Peyer's patch (tissue), 4 donors: ENCODE measurements at regions not wholly inside any gene's neighbourhood (a gene's known extent, or its start where the extent isn't known, plus 50 kb on each side); places are given as distances from the start of the nearest gene placed in this dataset.

ENCODE experiments used
- POLR2A ChIP-seq, 2 donors: fragments of 450-650 bp; IDR thresholded peaks; one replicate each; pipeline ENCODE4 v1.5.1; 2017; ENCODE audit warnings: antibody characterized with exemption in 2 of 2, mild to moderate bottlenecking in 2 of 2, moderate library complexity in 2 of 2
- TF ChIP-seq, protein P1 (sequence below), 6 experiments: fragments of 450-650 bp in 4 of 6; fragments of 200-600 bp in 2 of 6; sonication (generic) in 1 of 6; IDR thresholded peaks; one replicate each; pipeline ENCODE4 v1.5.1; 2017 to 2019; ENCODE audit warnings: antibody characterized with exemption in 6 of 6, mild to moderate bottlenecking in 3 of 6, moderate library complexity in 1 of 6

DNA sequence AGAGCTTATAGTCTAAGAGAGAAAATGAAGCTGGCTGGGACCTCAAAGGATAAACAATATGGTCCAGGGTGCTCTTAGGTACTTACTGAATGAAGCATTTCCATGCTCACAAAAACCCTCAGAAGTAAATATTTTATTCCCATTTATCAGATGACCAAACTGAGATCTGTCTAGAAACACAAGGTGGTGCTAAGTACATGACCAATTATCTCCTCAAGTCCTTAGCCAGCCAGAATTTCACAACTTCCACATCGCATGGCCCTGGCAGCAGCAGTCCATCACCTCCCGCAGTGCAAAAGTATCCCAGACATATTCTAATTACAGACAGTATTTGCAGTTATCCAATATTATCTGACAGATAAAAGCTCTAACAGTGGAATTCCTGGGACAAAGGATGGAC, 321.7 kb upstream of the PROX1 start:
- TF ChIP-seq, protein P1, sequence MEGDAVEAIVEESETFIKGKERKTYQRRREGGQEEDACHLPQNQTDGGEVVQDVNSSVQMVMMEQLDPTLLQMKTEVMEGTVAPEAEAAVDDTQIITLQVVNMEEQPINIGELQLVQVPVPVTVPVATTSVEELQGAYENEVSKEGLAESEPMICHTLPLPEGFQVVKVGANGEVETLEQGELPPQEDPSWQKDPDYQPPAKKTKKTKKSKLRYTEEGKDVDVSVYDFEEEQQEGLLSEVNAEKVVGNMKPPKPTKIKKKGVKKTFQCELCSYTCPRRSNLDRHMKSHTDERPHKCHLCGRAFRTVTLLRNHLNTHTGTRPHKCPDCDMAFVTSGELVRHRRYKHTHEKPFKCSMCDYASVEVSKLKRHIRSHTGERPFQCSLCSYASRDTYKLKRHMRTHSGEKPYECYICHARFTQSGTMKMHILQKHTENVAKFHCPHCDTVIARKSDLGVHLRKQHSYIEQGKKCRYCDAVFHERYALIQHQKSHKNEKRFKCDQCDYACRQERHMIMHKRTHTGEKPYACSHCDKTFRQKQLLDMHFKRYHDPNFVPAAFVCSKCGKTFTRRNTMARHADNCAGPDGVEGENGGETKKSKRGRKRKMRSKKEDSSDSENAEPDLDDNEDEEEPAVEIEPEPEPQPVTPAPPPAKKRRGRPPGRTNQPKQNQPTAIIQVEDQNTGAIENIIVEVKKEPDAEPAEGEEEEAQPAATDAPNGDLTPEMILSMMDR (IDR thresholded peaks at IDR 0.05), result peak in 1 of 6 experiments; percentile 27
- no peak for TF ChIP-seq POLR2A (IDR thresholded peaks at IDR 0.05)
